ENCODE measurements at regions not wholly inside any gene's neighbourhood (a gene's known extent, or its start where the extent isn't known, plus 50 kb on each side); places are given as distances from the start of the nearest gene placed in this dataset.

DNA sequence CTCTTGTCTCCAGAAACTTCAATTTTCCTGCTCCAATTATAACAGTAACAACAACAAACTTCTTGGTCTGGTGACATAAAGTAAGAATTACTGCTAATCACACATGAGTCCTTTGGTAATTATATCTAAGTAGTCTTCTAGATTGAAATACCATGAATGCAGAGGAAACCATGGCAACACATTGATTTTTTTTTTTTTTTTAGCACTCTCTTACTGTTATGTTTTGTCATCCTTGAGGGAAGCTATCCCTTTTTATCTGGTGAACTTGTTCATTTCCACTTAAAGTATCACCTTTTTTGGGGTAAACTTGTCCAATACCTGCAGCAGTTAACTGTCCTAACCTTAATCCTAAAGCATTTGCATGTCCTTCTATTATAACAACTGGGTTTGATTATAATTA is 256.3 kb downstream of the B3GLCT start:
- intact Hi-C loops (cut with micrococcal nuclease) = no loop called here
- no peak for DNase-seq
- peaks cover 5% of the 10 kb centered on the region for H3K9me3 ChIP-seq (replicated peaks)
- H3K36me3 ChIP-seq = no peaks in the 10 kb centered on the region
- peaks cover 4% of the 10 kb centered on the region for H3K27me3 ChIP-seq (ENCODE audit: low read depth)
- H3K4me3 ChIP-seq = no peak overlapping the region
- no peak overlapping the region for H3K27ac ChIP-seq (replicated peaks)
- TF ChIP-seq, protein P1, sequence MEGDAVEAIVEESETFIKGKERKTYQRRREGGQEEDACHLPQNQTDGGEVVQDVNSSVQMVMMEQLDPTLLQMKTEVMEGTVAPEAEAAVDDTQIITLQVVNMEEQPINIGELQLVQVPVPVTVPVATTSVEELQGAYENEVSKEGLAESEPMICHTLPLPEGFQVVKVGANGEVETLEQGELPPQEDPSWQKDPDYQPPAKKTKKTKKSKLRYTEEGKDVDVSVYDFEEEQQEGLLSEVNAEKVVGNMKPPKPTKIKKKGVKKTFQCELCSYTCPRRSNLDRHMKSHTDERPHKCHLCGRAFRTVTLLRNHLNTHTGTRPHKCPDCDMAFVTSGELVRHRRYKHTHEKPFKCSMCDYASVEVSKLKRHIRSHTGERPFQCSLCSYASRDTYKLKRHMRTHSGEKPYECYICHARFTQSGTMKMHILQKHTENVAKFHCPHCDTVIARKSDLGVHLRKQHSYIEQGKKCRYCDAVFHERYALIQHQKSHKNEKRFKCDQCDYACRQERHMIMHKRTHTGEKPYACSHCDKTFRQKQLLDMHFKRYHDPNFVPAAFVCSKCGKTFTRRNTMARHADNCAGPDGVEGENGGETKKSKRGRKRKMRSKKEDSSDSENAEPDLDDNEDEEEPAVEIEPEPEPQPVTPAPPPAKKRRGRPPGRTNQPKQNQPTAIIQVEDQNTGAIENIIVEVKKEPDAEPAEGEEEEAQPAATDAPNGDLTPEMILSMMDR (IDR thresholded peaks at IDR 0.05; ENCODE audit: borderline replicate concordance) = no peak
- H3K4me1 ChIP-seq = no peaks in the 10 kb centered on the region

DNA sequence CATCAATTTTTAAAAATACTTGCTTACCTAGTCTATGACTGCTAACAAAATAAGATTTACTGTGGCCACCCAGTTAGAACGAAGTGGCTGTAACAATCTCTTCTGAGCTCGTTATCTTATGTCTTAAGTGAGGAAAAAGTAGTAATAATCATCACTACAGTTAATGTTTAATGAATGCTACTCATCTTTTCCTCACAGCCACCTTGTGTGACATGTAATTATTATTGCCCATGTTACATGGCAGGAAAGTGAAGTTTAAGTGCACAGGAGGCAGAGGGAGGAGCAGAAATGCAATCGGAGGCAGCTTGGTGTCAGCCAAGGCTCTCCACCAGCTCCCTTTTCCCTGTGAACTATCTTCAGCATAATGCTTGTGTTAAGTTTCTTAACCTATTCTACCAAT is 260.3 kb downstream of the B3GLCT start:
- TF ChIP-seq, protein P1 (IDR thresholded peaks at IDR 0.05; ENCODE audit: borderline replicate concordance) = no peak
- H3K4me1 ChIP-seq = no peaks in the 10 kb centered on the region
- H3K36me3 ChIP-seq = no peaks in the 10 kb centered on the region
- intact Hi-C loops (cut with micrococcal nuclease) = no loop called here
- no peak overlapping the region for H3K27ac ChIP-seq (replicated peaks)
- DNase-seq = no peak
- H3K27me3 ChIP-seq (ENCODE audit: low read depth) = peaks cover 4% of the 10 kb centered on the region
- no peak overlapping the region for H3K4me3 ChIP-seq
- H3K9me3 ChIP-seq (replicated peaks) = peaks cover 5% of the 10 kb centered on the region

DNA sequence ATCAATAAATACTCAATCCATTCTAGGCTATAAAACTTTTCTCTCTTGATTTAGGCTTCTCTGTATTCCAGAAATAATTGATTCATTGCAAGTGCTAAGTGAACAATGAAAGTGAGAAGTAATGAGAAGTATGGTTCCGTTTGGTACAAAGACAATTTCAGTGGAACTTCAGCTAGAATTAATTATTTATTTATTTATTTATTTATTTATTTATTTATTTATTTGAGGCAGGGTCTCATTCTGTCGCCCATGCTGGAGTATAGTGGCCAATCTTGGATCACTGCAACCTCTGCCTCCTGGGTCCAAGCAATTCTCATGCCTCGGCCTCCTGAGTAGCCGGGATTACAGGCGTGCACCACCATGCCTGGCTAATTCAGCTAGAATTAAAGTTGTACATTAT is 262.1 kb downstream of the B3GLCT start:
- Histone ChIP-seq H3K27me3 (ENCODE audit: low read depth) (no peaks in the 10 kb centered on the region), H3K36me3 (no peaks in the 10 kb centered on the region), H3K9me3 (replicated peaks) (peaks cover 5% of the 10 kb centered on the region), H3K4me1 (no peaks in the 10 kb centered on the region), H3K27ac (replicated peaks) (no peak overlapping the region), H3K4me3 (no peak overlapping the region)
- no peak for DNase-seq
- intact Hi-C loops (cut with micrococcal nuclease) = no loop called here
- TF ChIP-seq, protein P1 (IDR thresholded peaks at IDR 0.05; ENCODE audit: borderline replicate concordance) = no peak

DNA sequence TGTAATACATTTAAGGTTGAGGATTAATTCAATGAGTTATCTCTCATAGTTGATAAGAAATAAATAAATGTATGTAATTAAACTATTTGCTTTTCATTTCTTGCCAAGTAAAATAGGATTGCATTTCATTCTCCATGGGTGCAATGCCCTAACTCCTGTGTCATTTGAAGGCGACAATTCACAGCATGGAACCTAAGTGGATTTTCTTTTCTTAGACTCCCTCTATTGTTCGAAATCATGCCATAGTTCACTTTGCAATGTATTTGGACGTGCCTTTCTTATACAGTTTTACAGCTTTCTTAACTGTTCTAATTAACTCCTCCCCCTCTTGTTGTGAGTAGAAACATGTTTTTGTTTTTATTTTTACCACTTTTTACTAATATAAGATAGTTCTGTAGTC is 263.0 kb downstream of the B3GLCT start:
- DNase-seq = no peak
- intact Hi-C loops (cut with micrococcal nuclease) = no loop called here

DNA sequence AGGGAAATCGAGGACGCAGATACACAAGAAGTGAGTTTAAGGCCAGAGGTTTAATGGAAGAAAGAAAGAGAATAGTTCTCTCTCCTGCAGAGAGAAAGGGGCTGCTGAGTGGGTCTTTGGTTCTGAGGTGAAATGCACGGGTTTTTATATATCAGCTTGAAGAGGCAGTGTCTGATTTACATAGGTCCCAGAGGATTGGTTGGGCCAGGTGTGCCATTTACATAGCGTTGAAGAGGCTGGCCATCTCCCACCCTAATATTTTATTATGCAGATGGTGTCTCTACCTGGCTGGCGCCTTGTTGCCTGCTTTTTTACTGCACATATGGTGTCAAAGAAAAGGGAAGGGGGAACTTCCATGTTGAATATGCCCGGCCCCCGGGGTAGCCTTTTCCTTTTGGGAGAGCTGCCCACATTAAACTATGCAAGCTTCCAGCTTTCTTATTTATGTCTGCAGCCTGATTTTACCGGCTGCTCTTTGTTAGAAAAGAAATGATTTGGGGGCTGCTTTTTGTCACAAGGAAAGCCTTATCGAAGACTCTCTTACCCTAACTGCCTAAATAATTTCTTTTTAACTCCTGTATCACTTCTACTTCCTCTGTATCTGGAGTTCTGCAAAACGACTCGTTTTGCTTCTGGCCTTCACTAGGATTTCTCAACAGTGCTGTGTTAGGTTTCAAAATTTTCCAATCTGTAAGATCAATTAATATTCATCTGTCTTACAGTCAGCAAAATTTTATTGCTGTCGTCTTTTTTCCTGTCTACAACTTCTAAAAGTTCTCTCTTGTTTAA is 268.5 kb downstream of the B3GLCT start:
- Histone ChIP-seq H3K36me3 (no peaks in the 10 kb centered on the region), H3K27ac (replicated peaks) (no peak overlapping the region), H3K4me3 (no peak overlapping the region), H3K4me1 (no peaks in the 10 kb centered on the region), H3K27me3 (ENCODE audit: low read depth) (peaks cover 10% of the 10 kb centered on the region), H3K9me3 (replicated peaks) (no peaks in the 10 kb centered on the region)
- intact Hi-C loops (cut with micrococcal nuclease) = no loop called here
- TF ChIP-seq, protein P1 (IDR thresholded peaks at IDR 0.05; ENCODE audit: borderline replicate concordance) = no peak
- no peak for DNase-seq

More for the DNA sequence above, 263.0 kb downstream of the B3GLCT start:
- Histone ChIP-seq H3K27ac (replicated peaks) (no peak overlapping the region), H3K4me3 (no peak overlapping the region), H3K36me3 (no peaks in the 10 kb centered on the region), H3K27me3 (ENCODE audit: low read depth) (peaks cover 4% of the 10 kb centered on the region), H3K9me3 (replicated peaks) (peaks cover 5% of the 10 kb centered on the region), H3K4me1 (no peaks in the 10 kb centered on the region)
- TF ChIP-seq, protein P1 (IDR thresholded peaks at IDR 0.05; ENCODE audit: borderline replicate concordance) = no peak

All from left ventricle myocardium inferior (tissue), 1 donor.